ENCODE measurements at regions not wholly inside any gene's neighbourhood (a gene's known extent, or its start where the extent isn't known, plus 50 kb on each side); places are given as distances from the start of the nearest gene placed in this dataset.

GRCh38 chr4:186481998-186482790 lies 73.2 kb downstream of the MTNR1A start:
- no peak overlapping the region for H3K4me3 ChIP-seq
- TF ChIP-seq, protein P1, sequence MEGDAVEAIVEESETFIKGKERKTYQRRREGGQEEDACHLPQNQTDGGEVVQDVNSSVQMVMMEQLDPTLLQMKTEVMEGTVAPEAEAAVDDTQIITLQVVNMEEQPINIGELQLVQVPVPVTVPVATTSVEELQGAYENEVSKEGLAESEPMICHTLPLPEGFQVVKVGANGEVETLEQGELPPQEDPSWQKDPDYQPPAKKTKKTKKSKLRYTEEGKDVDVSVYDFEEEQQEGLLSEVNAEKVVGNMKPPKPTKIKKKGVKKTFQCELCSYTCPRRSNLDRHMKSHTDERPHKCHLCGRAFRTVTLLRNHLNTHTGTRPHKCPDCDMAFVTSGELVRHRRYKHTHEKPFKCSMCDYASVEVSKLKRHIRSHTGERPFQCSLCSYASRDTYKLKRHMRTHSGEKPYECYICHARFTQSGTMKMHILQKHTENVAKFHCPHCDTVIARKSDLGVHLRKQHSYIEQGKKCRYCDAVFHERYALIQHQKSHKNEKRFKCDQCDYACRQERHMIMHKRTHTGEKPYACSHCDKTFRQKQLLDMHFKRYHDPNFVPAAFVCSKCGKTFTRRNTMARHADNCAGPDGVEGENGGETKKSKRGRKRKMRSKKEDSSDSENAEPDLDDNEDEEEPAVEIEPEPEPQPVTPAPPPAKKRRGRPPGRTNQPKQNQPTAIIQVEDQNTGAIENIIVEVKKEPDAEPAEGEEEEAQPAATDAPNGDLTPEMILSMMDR (IDR thresholded peaks at IDR 0.05): no peak

GRCh38 chr4:186475202-186475601 lies 80.2 kb downstream of the MTNR1A start:
- intact Hi-C loops (cut with DNase I; ENCODE audit: low total_unique reads): no loop called here
- H3K27me3 ChIP-seq: peaks cover 0 to 3% of the 10 kb centered on the region in 2 donors
- no peak for DNase-seq
- H3K4me1 ChIP-seq: no peaks in the 10 kb centered on the region
- H3K27ac ChIP-seq: no peak overlapping the region
- TF ChIP-seq, protein P1 (IDR thresholded peaks at IDR 0.05): no peak
- H3K36me3 ChIP-seq: no peaks in the 10 kb centered on the region
- no peak overlapping the region for H3K4me3 ChIP-seq
- H3K9me3 ChIP-seq: no peaks in the 10 kb centered on the region

More at GRCh38 chr4:186481998-186482790, 73.2 kb downstream of the MTNR1A start:
- intact Hi-C loops (cut with DNase I; ENCODE audit: low total_unique reads): no loop called here
- peaks cover 0 to 18% (median 9%) of the 10 kb centered on the region in 4 donors for H3K4me1 ChIP-seq
- H3K27me3 ChIP-seq: no peaks in the 10 kb centered on the region
- H3K27ac ChIP-seq: no peak overlapping the region
- H3K9me3 ChIP-seq: no peaks in the 10 kb centered on the region
- no peak for DNase-seq
- no peaks in the 10 kb centered on the region for H3K36me3 ChIP-seq

DNA sequence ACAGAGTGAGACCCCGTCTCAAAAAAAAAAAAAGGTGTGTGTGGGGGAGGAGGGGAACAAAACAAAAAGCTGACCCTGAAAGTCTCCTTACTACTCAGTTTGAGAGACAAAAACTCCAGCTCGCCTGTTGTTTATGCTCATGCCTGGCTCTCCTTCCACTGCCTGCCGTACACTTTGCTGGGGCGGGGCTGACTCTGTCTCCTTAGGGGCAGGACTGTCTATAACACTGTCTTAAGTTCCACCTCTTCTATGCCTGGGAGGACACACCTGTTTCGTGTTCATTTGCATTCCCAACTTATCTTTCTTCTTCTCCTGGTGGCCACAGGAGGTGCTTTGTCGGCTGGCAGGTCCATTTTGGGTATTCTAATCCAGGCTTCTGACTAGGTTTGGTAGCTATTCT lies 81.4 kb downstream of the MTNR1A start:
- TF ChIP-seq, protein P1 (IDR thresholded peaks at IDR 0.05): no peak
- Histone ChIP-seq H3K9me3 (no peaks in the 10 kb centered on the region), H3K4me1 (no peaks in the 10 kb centered on the region), H3K27ac (no peak overlapping the region), H3K36me3 (no peaks in the 10 kb centered on the region), H3K27me3 (peaks cover 0 to 3% of the 10 kb centered on the region in 2 donors), H3K4me3 (no peak overlapping the region)
- no peak for DNase-seq
- intact Hi-C loops (cut with DNase I; ENCODE audit: low total_unique reads): loop anchor here (5.0 kb wide), 1 partner anchor 113 kb away; no protein-coding TSS in a partner anchor

DNA sequence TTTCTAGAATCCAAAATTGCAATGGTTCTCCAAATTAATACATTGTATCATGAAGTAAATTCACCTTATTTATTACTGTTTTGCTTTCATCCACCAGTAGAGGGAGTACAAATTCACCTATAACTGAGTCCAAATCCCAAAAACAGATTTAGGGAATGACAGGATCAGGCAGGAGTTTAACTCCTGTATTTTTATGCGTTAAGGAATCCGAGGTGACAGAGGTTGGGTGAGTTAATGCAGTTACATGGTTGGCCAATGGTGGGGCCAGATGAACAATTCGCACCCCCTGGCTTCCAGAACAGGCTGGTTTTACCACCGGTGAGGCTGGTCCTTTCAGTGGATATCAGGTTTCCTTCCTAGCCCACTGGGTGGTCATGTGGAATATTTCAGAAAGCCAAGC lies 82.4 kb downstream of the MTNR1A start:
- Histone ChIP-seq H3K4me1 (no peaks in the 10 kb centered on the region), H3K36me3 (no peaks in the 10 kb centered on the region), H3K27ac (no peak overlapping the region), H3K27me3 (peaks cover 0 to 3% of the 10 kb centered on the region in 2 donors), H3K9me3 (no peaks in the 10 kb centered on the region), H3K4me3 (no peak overlapping the region)
- TF ChIP-seq, protein P1 (IDR thresholded peaks at IDR 0.05): peak; percentile 58 to 63
- intact Hi-C loops (cut with DNase I; ENCODE audit: low total_unique reads): loop anchor here (5.0 kb wide), 1 partner anchor 114 kb away; no protein-coding TSS in a partner anchor
- no peak for DNase-seq

- no peak overlapping the region for H3K27ac ChIP-seq
- H3K4me1 ChIP-seq: no peaks in the 10 kb centered on the region
- intact Hi-C loops (cut with DNase I; ENCODE audit: low total_unique reads): loop anchor here (5.0 kb wide), 1 partner anchor 116 kb away; no protein-coding TSS in a partner anchor
- no peak overlapping the region for H3K4me3 ChIP-seq
- H3K9me3 ChIP-seq: no peaks in the 10 kb centered on the region
- no peaks in the 10 kb centered on the region for H3K36me3 ChIP-seq
- H3K27me3 ChIP-seq: peaks cover 0 to 3% of the 10 kb centered on the region in 2 donors
- TF ChIP-seq, protein P1 (IDR thresholded peaks at IDR 0.05): no peak
- DNase-seq: no peak
These were observed 83.9 kb downstream of the MTNR1A start for GRCh38 chr4:186471441-186471840.

Measured in tibial artery (tissue), 4 donors.